ENCODE measurements at regions not wholly inside any gene's neighbourhood (a gene's known extent, or its start where the extent isn't known, plus 50 kb on each side); places are given as distances from the start of the nearest gene placed in this dataset.

- no peak for DNase-seq (ENCODE audit: low read depth)
- TF ChIP-seq CTCF (conservative IDR thresholded peaks at IDR 0.05; ENCODE audit: control insufficient read depth, insufficient read depth, low read depth, low read length), result no peak
- H3K4me3 ChIP-seq (ENCODE audit: control insufficient read depth, low read depth, low read length), result no peak overlapping the region
Measured at GRCh38 chr20:60687213-60687612, 564.8 kb upstream of the CDH4 start.

GRCh38 chr20:60690771-60691170 is 561.3 kb upstream of the CDH4 start:
- no peak overlapping the region for H3K4me3 ChIP-seq (ENCODE audit: control insufficient read depth, low read depth, low read length)
- TF ChIP-seq CTCF (conservative IDR thresholded peaks at IDR 0.05; ENCODE audit: control insufficient read depth, insufficient read depth, low read depth, low read length), result no peak

GRCh38 chr20:60691966-60692615 is 560.0 kb upstream of the CDH4 start:
- H3K4me3 ChIP-seq (ENCODE audit: control insufficient read depth, low read depth, low read length), result no peak overlapping the region
- TF ChIP-seq CTCF (conservative IDR thresholded peaks at IDR 0.05; ENCODE audit: control insufficient read depth, insufficient read depth, low read depth, low read length), result no peak
- no peak for DNase-seq (ENCODE audit: low read depth)

More at GRCh38 chr20:60690771-60691170, 561.3 kb upstream of the CDH4 start:
- no peak for DNase-seq (ENCODE audit: low read depth)

GRCh38 chr20:60693496-60694133 is 558.4 kb upstream of the CDH4 start:
- no peak for TF ChIP-seq CTCF (conservative IDR thresholded peaks at IDR 0.05; ENCODE audit: control insufficient read depth, insufficient read depth, low read depth, low read length)
- no peak for DNase-seq (ENCODE audit: low read depth)
- H3K4me3 ChIP-seq (ENCODE audit: control insufficient read depth, low read depth, low read length), result no peak overlapping the region

- peak; percentile 66 for DNase-seq (ENCODE audit: low read depth)
- no peak overlapping the region for H3K4me3 ChIP-seq (ENCODE audit: control insufficient read depth, low read depth, low read length)
- no peak for TF ChIP-seq CTCF (conservative IDR thresholded peaks at IDR 0.05; ENCODE audit: control insufficient read depth, insufficient read depth, low read depth, low read length)
Measured at GRCh38 chr20:60694763-60695162, 557.3 kb upstream of the CDH4 start.

- H3K4me3 ChIP-seq (ENCODE audit: control insufficient read depth, low read depth, low read length), result no peak overlapping the region
- TF ChIP-seq CTCF (conservative IDR thresholded peaks at IDR 0.05; ENCODE audit: control insufficient read depth, insufficient read depth, low read depth, low read length), result no peak
- peak; percentile 98 for DNase-seq (ENCODE audit: low read depth)
Measured at GRCh38 chr20:60695226-60696000, 556.6 kb upstream of the CDH4 start.

All from fibroblast of mammary gland (primary cell).